ENCODE measurements at regions not wholly inside any gene's neighbourhood (a gene's known extent, or its start where the extent isn't known, plus 50 kb on each side); places are given as distances from the start of the nearest gene placed in this dataset.

DNA sequence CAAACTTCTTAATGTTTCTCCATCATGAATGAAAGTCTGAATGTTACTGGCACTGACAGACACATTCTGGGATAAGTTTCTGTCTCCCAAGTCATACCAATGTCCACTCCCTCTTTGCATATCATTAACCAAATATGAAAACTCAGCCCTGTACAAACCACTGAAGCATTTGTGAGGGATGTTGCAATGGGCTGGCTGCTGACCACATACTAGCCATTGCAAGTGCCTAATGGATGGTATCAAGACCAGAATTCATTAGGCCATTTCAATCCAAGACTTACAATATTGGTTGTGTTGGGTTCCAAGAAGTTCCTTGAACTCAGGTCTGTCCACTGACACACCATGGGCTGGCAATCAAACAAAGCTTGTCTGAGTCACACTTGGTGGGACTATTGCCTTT is 73.8 kb downstream of the CBLN2 start:
- H3K27ac ChIP-seq: no peak overlapping the region
- intact Hi-C loops (cut with DNase I; ENCODE audit: low total_unique reads): no loop called here
- no peaks in the 10 kb centered on the region for H3K4me1 ChIP-seq
- no peaks in the 10 kb centered on the region for H3K9me3 ChIP-seq
- H3K4me3 ChIP-seq: no peak overlapping the region
- DNase-seq: no peak
- TF ChIP-seq, protein P1, sequence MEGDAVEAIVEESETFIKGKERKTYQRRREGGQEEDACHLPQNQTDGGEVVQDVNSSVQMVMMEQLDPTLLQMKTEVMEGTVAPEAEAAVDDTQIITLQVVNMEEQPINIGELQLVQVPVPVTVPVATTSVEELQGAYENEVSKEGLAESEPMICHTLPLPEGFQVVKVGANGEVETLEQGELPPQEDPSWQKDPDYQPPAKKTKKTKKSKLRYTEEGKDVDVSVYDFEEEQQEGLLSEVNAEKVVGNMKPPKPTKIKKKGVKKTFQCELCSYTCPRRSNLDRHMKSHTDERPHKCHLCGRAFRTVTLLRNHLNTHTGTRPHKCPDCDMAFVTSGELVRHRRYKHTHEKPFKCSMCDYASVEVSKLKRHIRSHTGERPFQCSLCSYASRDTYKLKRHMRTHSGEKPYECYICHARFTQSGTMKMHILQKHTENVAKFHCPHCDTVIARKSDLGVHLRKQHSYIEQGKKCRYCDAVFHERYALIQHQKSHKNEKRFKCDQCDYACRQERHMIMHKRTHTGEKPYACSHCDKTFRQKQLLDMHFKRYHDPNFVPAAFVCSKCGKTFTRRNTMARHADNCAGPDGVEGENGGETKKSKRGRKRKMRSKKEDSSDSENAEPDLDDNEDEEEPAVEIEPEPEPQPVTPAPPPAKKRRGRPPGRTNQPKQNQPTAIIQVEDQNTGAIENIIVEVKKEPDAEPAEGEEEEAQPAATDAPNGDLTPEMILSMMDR (IDR thresholded peaks at IDR 0.05): no peak
- H3K27me3 ChIP-seq: no peaks in the 10 kb centered on the region
- H3K36me3 ChIP-seq: no peaks in the 10 kb centered on the region

DNA sequence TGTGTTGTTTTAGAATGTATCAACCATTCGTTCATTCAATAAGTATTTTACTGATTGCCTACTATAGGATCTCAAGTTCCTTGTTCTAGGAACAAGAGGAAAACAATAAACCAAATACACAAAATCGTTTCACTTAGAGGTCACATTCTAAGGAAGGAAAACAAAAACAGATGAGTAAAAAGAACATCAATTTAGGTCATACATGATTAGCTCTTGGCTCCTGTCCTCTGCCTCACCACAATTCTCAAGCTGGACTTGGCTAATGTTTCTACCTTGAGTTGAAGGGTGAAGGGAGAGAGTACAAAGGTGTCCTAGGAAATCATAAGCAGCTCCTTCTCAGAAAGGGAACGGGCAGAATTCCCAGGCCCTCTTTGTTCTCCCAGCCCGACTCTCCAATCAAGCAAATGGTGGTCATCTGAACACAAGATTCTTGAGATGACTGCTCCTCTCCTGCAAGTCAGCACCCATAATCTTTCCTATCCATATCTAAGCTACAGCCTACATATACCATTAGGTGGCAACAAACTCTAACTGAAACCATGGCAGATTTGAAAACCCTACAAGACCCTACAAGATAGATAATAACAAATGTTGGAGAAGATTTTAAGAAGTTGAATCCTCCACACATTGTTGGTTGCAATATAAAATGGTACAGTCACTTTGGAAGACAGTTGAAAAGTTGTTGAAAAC is 76.0 kb downstream of the CBLN2 start:
- Histone ChIP-seq H3K4me3 (no peak overlapping the region), H3K27me3 (no peaks in the 10 kb centered on the region), H3K36me3 (no peaks in the 10 kb centered on the region), H3K27ac (no peak overlapping the region), H3K9me3 (no peaks in the 10 kb centered on the region), H3K4me1 (no peaks in the 10 kb centered on the region)
- TF ChIP-seq, protein P1 (IDR thresholded peaks at IDR 0.05): no peak
- no peak for DNase-seq
- intact Hi-C loops (cut with DNase I; ENCODE audit: low total_unique reads): no loop called here

DNA sequence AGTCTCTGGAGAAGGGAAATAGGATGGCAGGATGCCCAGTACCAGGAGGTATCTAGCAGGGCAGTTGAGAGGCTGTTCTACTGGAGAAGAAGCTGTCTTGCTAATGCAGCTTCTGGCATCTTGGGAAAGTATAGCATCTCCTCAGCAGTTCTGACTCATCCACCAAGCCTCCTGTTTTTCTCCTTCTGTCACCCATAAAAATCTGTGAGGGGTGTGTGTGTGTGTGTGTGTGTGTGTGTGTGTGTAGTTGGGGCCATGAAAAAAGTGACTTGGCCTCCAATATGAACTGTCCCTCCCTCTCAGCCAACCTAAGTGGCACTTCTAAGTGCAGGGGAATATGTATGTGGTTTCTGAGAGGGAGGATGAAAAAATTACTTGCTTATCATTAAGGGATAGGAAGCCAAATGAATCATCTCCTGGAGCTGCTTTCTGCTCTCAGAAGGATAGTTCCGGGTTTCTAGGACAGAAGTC is 83.9 kb downstream of the CBLN2 start:
- no peaks in the 10 kb centered on the region for H3K27me3 ChIP-seq
- H3K4me3 ChIP-seq: no peak overlapping the region
- no peaks in the 10 kb centered on the region for H3K9me3 ChIP-seq
- H3K27ac ChIP-seq: no peak overlapping the region
- no peak for DNase-seq
- TF ChIP-seq, protein P1 (IDR thresholded peaks at IDR 0.05): no peak
- intact Hi-C loops (cut with DNase I; ENCODE audit: low total_unique reads): no loop called here
- H3K36me3 ChIP-seq: no peaks in the 10 kb centered on the region
- H3K4me1 ChIP-seq: no peaks in the 10 kb centered on the region

DNA sequence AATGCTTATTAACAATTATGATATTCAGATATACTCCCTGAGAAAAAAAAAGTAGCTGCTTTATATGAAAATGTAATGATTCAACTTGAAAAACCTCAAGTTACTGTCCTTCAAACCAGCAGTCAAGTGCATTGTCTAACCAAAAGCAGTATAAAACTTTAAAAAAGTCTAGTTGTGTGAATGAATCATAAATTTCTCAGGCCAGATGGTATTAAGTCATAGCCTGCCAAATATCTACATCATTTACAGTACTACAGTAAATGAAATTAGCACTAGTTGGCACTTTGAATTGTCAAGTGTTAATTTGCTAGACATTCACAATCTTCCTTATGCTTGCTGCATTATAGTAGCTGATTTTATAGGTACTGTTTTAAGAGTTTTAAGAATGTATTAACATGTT is 85.9 kb downstream of the CBLN2 start:
- DNase-seq: no peak
- TF ChIP-seq, protein P1 (IDR thresholded peaks at IDR 0.05): no peak
- Histone ChIP-seq H3K36me3 (no peaks in the 10 kb centered on the region), H3K4me1 (no peaks in the 10 kb centered on the region), H3K4me3 (no peak overlapping the region), H3K9me3 (no peaks in the 10 kb centered on the region), H3K27ac (no peak overlapping the region), H3K27me3 (no peaks in the 10 kb centered on the region)
- intact Hi-C loops (cut with DNase I; ENCODE audit: low total_unique reads): no loop called here

DNA sequence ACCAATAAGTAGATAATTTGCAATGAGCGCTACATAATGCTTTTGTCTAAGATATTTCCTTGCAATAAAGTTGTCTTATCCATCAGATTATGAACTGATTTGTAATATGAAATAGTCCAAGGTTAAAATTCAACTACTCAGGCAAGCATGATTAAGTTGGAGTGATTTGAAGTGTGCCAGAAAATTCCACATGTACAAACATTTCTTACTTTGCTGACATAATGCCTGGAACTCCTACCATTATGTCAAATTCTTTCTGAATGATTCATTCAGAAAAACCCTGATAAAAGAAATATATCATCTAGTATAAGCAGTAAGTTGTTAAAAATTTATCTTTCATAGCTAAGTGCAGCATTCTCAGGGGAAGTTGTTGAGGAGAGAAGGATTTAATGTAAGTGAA is 87.3 kb downstream of the CBLN2 start:
- intact Hi-C loops (cut with DNase I; ENCODE audit: low total_unique reads): no loop called here
- Histone ChIP-seq H3K36me3 (no peaks in the 10 kb centered on the region), H3K4me3 (no peak overlapping the region), H3K27me3 (no peaks in the 10 kb centered on the region), H3K4me1 (no peaks in the 10 kb centered on the region), H3K27ac (no peak overlapping the region), H3K9me3 (no peaks in the 10 kb centered on the region)
- TF ChIP-seq, protein P1 (IDR thresholded peaks at IDR 0.05): no peak
- DNase-seq: no peak

DNA sequence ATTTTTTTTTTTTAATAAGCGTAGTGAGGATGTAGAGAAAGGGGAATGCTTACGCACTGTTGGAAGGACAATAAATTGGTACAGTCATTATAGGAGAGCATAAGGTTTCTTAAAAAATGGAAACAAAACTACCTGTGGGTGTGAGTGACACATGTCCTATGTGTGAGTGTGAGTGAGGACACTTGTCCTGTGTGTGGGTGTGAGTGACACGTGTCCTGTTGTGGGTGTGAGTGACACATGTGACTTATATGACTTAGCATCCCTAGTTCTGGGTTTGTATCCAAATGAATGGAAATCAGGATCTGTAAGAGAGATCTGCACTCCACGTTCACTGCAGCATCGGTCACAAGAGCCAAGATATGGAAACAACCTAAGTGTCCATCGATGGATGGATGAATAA is 91.8 kb downstream of the CBLN2 start:
- TF ChIP-seq, protein P1 (IDR thresholded peaks at IDR 0.05): no peak
- Histone ChIP-seq H3K4me3 (no peak overlapping the region), H3K27me3 (no peaks in the 10 kb centered on the region), H3K27ac (no peak overlapping the region), H3K36me3 (no peaks in the 10 kb centered on the region), H3K9me3 (no peaks in the 10 kb centered on the region), H3K4me1 (no peaks in the 10 kb centered on the region)
- no peak for DNase-seq
- intact Hi-C loops (cut with DNase I; ENCODE audit: low total_unique reads): no loop called here

Data from tibial artery (tissue), 4 donors.